ENCODE measurements at regions not wholly inside any gene's neighbourhood (a gene's known extent, or its start where the extent isn't known, plus 50 kb on each side); places are given as distances from the start of the nearest gene placed in this dataset.

DNA sequence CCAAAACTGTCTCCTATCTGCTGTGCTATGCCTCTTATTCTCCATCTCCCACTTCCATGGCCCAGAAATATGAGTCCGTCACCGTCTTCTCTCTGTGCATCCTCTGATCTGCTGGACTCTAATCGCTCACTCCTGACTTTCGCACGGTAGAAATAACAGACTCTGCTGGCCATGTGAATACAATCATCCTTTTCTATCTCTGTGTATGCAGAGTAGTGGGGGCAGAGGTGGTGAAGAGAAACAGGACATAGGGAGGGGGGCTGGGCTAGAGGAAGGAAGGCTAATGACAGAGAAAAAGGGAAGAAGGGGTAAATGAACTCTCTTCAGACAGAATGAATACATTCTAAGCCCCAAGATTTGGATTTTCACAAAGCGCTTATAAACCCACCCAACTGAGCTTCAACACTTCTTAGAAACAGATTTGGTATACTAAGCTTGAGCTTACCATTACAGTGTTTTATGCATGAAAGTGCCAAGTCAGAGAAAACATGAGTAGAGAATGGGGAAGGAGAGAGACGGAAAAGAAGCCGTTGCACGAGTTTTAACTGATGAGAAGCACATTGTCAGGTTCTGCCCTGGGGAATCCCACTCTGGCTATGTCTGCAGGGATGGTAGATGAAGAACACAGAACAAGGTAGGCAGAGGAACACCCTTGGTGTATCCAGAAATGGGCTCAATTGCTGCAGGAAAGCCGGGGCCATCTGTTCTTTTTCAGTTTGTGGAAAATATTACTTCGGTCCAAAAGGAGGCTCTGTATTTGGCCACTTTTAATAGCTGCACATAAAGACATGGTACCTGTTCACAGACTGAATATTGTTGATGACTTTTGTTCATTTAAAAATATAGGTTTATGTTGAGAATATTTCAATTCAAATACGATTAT is 324.7 kb downstream of the ETS1 start:
- TF ChIP-seq, protein P1, sequence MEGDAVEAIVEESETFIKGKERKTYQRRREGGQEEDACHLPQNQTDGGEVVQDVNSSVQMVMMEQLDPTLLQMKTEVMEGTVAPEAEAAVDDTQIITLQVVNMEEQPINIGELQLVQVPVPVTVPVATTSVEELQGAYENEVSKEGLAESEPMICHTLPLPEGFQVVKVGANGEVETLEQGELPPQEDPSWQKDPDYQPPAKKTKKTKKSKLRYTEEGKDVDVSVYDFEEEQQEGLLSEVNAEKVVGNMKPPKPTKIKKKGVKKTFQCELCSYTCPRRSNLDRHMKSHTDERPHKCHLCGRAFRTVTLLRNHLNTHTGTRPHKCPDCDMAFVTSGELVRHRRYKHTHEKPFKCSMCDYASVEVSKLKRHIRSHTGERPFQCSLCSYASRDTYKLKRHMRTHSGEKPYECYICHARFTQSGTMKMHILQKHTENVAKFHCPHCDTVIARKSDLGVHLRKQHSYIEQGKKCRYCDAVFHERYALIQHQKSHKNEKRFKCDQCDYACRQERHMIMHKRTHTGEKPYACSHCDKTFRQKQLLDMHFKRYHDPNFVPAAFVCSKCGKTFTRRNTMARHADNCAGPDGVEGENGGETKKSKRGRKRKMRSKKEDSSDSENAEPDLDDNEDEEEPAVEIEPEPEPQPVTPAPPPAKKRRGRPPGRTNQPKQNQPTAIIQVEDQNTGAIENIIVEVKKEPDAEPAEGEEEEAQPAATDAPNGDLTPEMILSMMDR (IDR thresholded peaks at IDR 0.05; ENCODE audit: low read depth, low read length) = no peak
- no peak for TF ChIP-seq EZH2phosphoT487 (IDR thresholded peaks at IDR 0.05; ENCODE audit: low read depth)

Measured in OCI-LY3 (cell line).